K562 (cell line): ENCODE measurements at regions not wholly inside any gene's neighbourhood (a gene's known extent, or its start where the extent isn't known, plus 50 kb on each side); places are given as distances from the start of the nearest gene placed in this dataset.

ENCODE experiments used
- CBX5 ChIP-seq: IDR thresholded peaks from 2 replicates; pipeline ENCODE4 v1.6.1; 2014; ENCODE audit warnings: low read depth, borderline replicate concordance
- E2F1 ChIP-seq: sonication (generic); formaldehyde crosslinking; IDR thresholded peaks from 2 replicates; pipeline ENCODE4 v1.8.1; 2023; ENCODE audit warnings: mild to moderate bottlenecking, missing genetic modification reagents, moderate library complexity
- HINFP ChIP-seq: fragments of 450-650 bp; conservative IDR thresholded peaks from 2 replicates; pipeline ENCODE4 v1.6.1; 2016; ENCODE audit warnings: missing genetic modification characterization, low read depth, mild to moderate bottlenecking, control low read depth, missing compliant biosample characterization
- NELFE ChIP-seq: IDR thresholded peaks from 2 replicates; pipeline ENCODE4 v1.6.1; 2011; ENCODE audit warnings: mild to moderate bottlenecking; ENCODE audit not compliant: insufficient read depth, insufficient read length
- RREB1 ChIP-seq: fragments of 250-450 bp; sonication (Bioruptor Pico); IDR thresholded peaks from 2 replicates; pipeline ENCODE4 v1.4.0; 2020
- VEZF1 ChIP-seq: fragments of 200-800 bp; sonication (Bioruptor generic); IDR thresholded peaks from 2 replicates; pipeline ENCODE4 v1.6.1; 2017; ENCODE audit warnings: missing genetic modification characterization, missing compliant biosample characterization
- ZBTB33 ChIP-seq: sonication (generic); formaldehyde crosslinking; IDR thresholded peaks from 2 replicates; pipeline ENCODE4 v1.8.1; 2023; ENCODE audit warnings: mild to moderate bottlenecking, missing genetic modification reagents
- ZFP1 ChIP-seq: fragments of 450-650 bp; formaldehyde crosslinking; IDR thresholded peaks from 2 replicates; pipeline ENCODE4 v1.4.0; 2020; ENCODE audit warnings: mild to moderate bottlenecking, mixed read lengths
- ZNF133 ChIP-seq: fragments of 250-450 bp; sonication (Bioruptor Pico); IDR thresholded peaks from 2 replicates; pipeline ENCODE4 v1.4.0; 2020; ENCODE audit warnings: mild to moderate bottlenecking
- ZNF398 ChIP-seq: fragments of 250-450 bp; sonication (Bioruptor Pico); IDR thresholded peaks from 2 replicates; pipeline ENCODE4 v1.8.0; 2021; ENCODE audit warnings: moderate library complexity, mild to moderate bottlenecking, inconsistent platforms
- ZNF408 ChIP-seq: fragments of 250-450 bp; sonication (Bioruptor Pico); IDR thresholded peaks from 2 replicates; pipeline ENCODE4 v1.4.0; 2020; ENCODE audit warnings: low read depth, mild to moderate bottlenecking, moderate library complexity
- ZNF780A ChIP-seq: fragments of 250-450 bp; sonication (Bioruptor Pico); IDR thresholded peaks from 2 replicates; pipeline ENCODE4 v1.5.0; 2021; ENCODE audit warnings: mild to moderate bottlenecking
- ZSCAN29 ChIP-seq: fragments of 450-650 bp; IDR thresholded peaks from 2 replicates; pipeline ENCODE4 v1.6.1; 2017

GRCh38 chr6:112665815-112666214 is 318.7 kb downstream of the RFPL4B start (continued):
- TF ChIP-seq RREB1 (CRISPR knock-in tag) (no peak), ZFP1 (CRISPR knock-in tag) (no peak), ZBTB33 (CRISPR knock-in tag) (no peak), HINFP (tag) (no peak), ZNF408 (no peak), CBX5 (no peak), E2F1 (CRISPR knock-in tag) (no peak), ZNF133 (CRISPR knock-in tag) (no peak), NELFE (no peak), ZSCAN29 (no peak), VEZF1 (CRISPR knock-in tag) (no peak), ZNF780A (CRISPR knock-in tag) (no peak), ZNF398 (no peak)
- TF ChIP-seq, all 486 proteins: peak for 0
